ENCODE measurements at regions not wholly inside any gene's neighbourhood (a gene's known extent, or its start where the extent isn't known, plus 50 kb on each side); places are given as distances from the start of the nearest gene placed in this dataset.

DNA sequence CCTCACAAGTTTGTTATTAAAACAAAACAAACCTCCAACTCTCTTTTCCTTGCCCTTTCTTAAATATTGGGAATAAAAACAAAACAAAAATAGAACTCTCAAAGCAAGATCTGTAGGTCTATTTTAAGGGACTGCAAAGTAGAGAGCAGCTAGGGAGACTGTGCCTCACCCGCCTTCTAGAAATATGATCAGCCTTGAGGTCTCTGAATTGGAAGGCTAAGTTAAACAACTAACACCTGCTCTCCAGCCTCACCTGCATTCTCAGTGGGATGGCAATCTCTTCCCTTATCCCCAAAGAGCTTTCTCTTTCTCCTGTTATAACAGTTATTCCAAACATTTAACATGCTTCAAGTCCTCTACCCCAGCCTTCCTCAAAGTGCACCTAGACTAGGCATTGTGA, 75.5 kb upstream of the TNR start:
- no peak overlapping the region for H3K4me2 ChIP-seq (ENCODE audit: low read length)
- H3K9me2 ChIP-seq (ENCODE audit: insufficient read depth): no peaks in the 10 kb centered on the region
- H3K36me3 ChIP-seq (ENCODE audit: control insufficient read depth in 1 of 2, insufficient read depth in 2 of 2, low read length in 2 of 2): no peaks in the 10 kb centered on the region
- H3K4me1 ChIP-seq (ENCODE audit: control insufficient read depth in 1 of 2, insufficient read depth in 2 of 2, low read length in 2 of 2): no peaks in the 10 kb centered on the region
- TF ChIP-seq EZH2 (IDR thresholded peaks at IDR 0.05) (no peak), POLR2AphosphoS5 (IDR thresholded peaks at IDR 0.05; ENCODE audit: low read depth, low read length) (no peak), ELF1 (IDR thresholded peaks at IDR 0.05; ENCODE audit: borderline replicate concordance, low read depth) (no peak), SIN3A (IDR thresholded peaks at IDR 0.05; ENCODE audit: low read depth) (no peak), JUND (IDR thresholded peaks at IDR 0.05) (no peak), EGR1 (IDR thresholded peaks at IDR 0.05; ENCODE audit: low read depth) (no peak), TCF7L2 (IDR thresholded peaks at IDR 0.05; ENCODE audit: borderline replicate concordance, extremely low read depth, insufficient read depth, insufficient read length) (no peak), SRF (IDR thresholded peaks at IDR 0.05; ENCODE audit: low read depth) (no peak), RAD21 (IDR thresholded peaks at IDR 0.05; ENCODE audit: low read depth) (no peak), FOSL1 (IDR thresholded peaks at IDR 0.05; ENCODE audit: low read depth) (no peak)
- TF ChIP-seq, protein P1, sequence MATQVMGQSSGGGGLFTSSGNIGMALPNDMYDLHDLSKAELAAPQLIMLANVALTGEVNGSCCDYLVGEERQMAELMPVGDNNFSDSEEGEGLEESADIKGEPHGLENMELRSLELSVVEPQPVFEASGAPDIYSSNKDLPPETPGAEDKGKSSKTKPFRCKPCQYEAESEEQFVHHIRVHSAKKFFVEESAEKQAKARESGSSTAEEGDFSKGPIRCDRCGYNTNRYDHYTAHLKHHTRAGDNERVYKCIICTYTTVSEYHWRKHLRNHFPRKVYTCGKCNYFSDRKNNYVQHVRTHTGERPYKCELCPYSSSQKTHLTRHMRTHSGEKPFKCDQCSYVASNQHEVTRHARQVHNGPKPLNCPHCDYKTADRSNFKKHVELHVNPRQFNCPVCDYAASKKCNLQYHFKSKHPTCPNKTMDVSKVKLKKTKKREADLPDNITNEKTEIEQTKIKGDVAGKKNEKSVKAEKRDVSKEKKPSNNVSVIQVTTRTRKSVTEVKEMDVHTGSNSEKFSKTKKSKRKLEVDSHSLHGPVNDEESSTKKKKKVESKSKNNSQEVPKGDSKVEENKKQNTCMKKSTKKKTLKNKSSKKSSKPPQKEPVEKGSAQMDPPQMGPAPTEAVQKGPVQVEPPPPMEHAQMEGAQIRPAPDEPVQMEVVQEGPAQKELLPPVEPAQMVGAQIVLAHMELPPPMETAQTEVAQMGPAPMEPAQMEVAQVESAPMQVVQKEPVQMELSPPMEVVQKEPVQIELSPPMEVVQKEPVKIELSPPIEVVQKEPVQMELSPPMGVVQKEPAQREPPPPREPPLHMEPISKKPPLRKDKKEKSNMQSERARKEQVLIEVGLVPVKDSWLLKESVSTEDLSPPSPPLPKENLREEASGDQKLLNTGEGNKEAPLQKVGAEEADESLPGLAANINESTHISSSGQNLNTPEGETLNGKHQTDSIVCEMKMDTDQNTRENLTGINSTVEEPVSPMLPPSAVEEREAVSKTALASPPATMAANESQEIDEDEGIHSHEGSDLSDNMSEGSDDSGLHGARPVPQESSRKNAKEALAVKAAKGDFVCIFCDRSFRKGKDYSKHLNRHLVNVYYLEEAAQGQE (IDR thresholded peaks at IDR 0.05; ENCODE audit: low read depth): no peak
- TF ChIP-seq, protein P2, sequence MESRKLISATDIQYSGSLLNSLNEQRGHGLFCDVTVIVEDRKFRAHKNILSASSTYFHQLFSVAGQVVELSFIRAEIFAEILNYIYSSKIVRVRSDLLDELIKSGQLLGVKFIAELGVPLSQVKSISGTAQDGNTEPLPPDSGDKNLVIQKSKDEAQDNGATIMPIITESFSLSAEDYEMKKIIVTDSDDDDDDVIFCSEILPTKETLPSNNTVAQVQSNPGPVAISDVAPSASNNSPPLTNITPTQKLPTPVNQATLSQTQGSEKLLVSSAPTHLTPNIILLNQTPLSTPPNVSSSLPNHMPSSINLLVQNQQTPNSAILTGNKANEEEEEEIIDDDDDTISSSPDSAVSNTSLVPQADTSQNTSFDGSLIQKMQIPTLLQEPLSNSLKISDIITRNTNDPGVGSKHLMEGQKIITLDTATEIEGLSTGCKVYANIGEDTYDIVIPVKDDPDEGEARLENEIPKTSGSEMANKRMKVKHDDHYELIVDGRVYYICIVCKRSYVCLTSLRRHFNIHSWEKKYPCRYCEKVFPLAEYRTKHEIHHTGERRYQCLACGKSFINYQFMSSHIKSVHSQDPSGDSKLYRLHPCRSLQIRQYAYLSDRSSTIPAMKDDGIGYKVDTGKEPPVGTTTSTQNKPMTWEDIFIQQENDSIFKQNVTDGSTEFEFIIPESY (IDR thresholded peaks at IDR 0.05; ENCODE audit: extremely low read depth, insufficient replicate concordance, low read length): no peak
- TF ChIP-seq, protein P3, sequence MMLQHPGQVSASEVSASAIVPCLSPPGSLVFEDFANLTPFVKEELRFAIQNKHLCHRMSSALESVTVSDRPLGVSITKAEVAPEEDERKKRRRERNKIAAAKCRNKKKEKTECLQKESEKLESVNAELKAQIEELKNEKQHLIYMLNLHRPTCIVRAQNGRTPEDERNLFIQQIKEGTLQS (IDR thresholded peaks at IDR 0.05): no peak
- intact Hi-C loops (cut with micrococcal nuclease): no loop called here
- H3K27ac ChIP-seq (ENCODE audit: low read depth, low read length): no peak overlapping the region
- RAD21 ChIA-PET (ENCODE audit: low non-redundant PET in 1 of 2, low total read pairs in 2 of 2, uncharacterized antibody in 2 of 2, unreplicated experiment in 2 of 2): no interaction called here
- no peaks in the 10 kb centered on the region for H3K9me3 ChIP-seq (ENCODE audit: control insufficient read depth in 1 of 2, insufficient read depth in 1 of 2, low read depth in 1 of 2, low read length in 2 of 2)
- H3K9ac ChIP-seq (ENCODE audit: low read length): no peak overlapping the region
- CTCF ChIA-PET: no interaction called here
- POLR2A ChIA-PET: no interaction called here
- BruUV-seq (replicated peaks): no TSS peak
- DNase-seq (ENCODE audit: low read depth, low spot score): no peak
- H3K4me3 ChIP-seq (replicated peaks in 1 of 2; ENCODE audit: low read depth in 1 of 2, low read length in 2 of 2): no peak overlapping the region
- ATAC-seq: no peak
- no peak overlapping the region for H2AFZ ChIP-seq (ENCODE audit: low read depth, low read length, poor library complexity, severe bottlenecking)
- H3K27me3 ChIP-seq (ENCODE audit: insufficient read depth, low read length): peaks cover 24% of the 10 kb centered on the region
- no peaks in the 10 kb centered on the region for H3K79me2 ChIP-seq (ENCODE audit: insufficient read depth, low read length)
- H4K20me1 ChIP-seq (ENCODE audit: insufficient read depth): no peaks in the 10 kb centered on the region
